HG03280 (cell line): ENCODE measurements at regions not wholly inside any gene's neighbourhood (a gene's known extent, or its start where the extent isn't known, plus 50 kb on each side); places are given as distances from the start of the nearest gene placed in this dataset.

Experiments
- ATAC-seq: cut with Tn5 transposase; IDR thresholded peaks from one replicate; pipeline ENCODE4 v1.9.1; 2021; ENCODE audit warnings: mild to moderate bottlenecking, moderate library complexity; ENCODE audit not compliant: unreplicated experiment

GRCh38 chr1:239778208-239778813, 313.4 kb upstream of the FMN2 start:
- ATAC-seq = no peak

GRCh38 chr1:239779962-239780361, 311.7 kb upstream of the FMN2 start:
- ATAC-seq = no peak

- no peak for ATAC-seq
Measured at GRCh38 chr1:239784896-239785295, 306.8 kb upstream of the FMN2 start.

GRCh38 chr1:239785576-239785975, 306.1 kb upstream of the FMN2 start:
- ATAC-seq = no peak

GRCh38 chr1:239786464-239786863, 305.2 kb upstream of the FMN2 start:
- ATAC-seq = no peak

GRCh38 chr1:239792157-239792556, 299.5 kb upstream of the FMN2 start:
- no peak for ATAC-seq

GRCh38 chr1:239795304-239795703, 296.4 kb upstream of the FMN2 start:
- ATAC-seq = no peak

GRCh38 chr1:239799617-239800016, 292.1 kb upstream of the FMN2 start:
- no peak for ATAC-seq

- no peak for ATAC-seq
Measured at GRCh38 chr1:239800861-239801260, 290.8 kb upstream of the FMN2 start.

- ATAC-seq = no peak
Measured at GRCh38 chr1:239802275-239802674, 289.4 kb upstream of the FMN2 start.

- ATAC-seq = no peak
Measured at GRCh38 chr1:239803781-239804180, 287.9 kb upstream of the FMN2 start.

- ATAC-seq = no peak
Measured at GRCh38 chr1:239804266-239804665, 287.4 kb upstream of the FMN2 start.

GRCh38 chr1:239805042-239805441, 286.6 kb upstream of the FMN2 start:
- ATAC-seq = no peak

- no peak for ATAC-seq
Measured at GRCh38 chr1:239805851-239806772, 285.6 kb upstream of the FMN2 start.

- ATAC-seq = no peak
Measured at GRCh38 chr1:239806897-239807296, 284.8 kb upstream of the FMN2 start.

GRCh38 chr1:239807361-239807760, 284.3 kb upstream of the FMN2 start:
- ATAC-seq = no peak

GRCh38 chr1:239810061-239810481, 281.6 kb upstream of the FMN2 start:
- no peak for ATAC-seq

GRCh38 chr1:239811211-239811885, 280.3 kb upstream of the FMN2 start:
- ATAC-seq = no peak

GRCh38 chr1:239812580-239812979, 279.1 kb upstream of the FMN2 start:
- ATAC-seq = no peak

- no peak for ATAC-seq
Measured at GRCh38 chr1:239814306-239814881, 277.3 kb upstream of the FMN2 start.

GRCh38 chr1:239815074-239815473, 276.6 kb upstream of the FMN2 start:
- ATAC-seq = no peak
